Activated CD4-positive, alpha-beta T cell treated with anti-CD3 and anti-CD28 coated beads for 48 hours (primary cell): ENCODE measurements at regions not wholly inside any gene's neighbourhood (a gene's known extent, or its start where the extent isn't known, plus 50 kb on each side); places are given as distances from the start of the nearest gene placed in this dataset.
"Not testable (repeated sequence)": the region's sequence is repeated elsewhere in the genome, so short reads cannot be mapped to it uniquely, and the experiment has no call there.

Experiments
- DNase-seq: peaks from one replicate; pipeline ENCODE4 v3.0.0-alpha.2; 2020

DNA sequence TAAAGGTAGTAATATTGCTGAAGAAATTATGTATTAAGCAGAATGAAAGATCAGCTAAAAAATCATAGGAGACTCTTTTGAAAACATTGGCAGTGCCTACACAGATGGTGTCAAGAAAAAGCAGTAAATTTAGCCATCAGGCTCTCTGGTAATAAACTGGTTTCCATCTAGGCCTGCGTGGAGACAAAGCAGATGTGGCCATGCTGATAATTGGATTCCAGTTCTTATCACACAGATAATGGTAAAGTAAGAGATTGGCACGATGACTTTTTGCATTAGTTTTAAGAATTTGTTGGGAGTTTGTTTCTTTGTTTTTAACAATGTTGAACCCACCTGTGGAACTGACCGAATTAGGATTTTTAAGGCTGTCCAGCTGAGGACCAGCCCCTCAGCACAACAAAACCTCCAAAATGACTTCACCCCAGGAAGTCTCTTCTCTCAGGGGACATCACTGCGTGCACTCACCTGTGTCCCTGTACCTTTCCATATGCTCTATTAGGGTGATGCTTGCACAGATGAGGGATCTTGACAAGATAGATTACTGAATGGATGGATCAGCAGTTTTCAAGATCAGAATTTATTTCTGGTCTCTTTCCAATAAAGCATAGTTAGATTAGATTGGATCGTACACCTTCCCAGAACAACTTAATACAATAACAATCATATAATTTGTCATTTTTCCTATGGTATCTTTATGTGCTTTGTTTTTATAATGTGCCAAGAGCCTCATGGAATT, 69.1 kb upstream of the DNAJC10 start:
- no peak for DNase-seq

DNA sequence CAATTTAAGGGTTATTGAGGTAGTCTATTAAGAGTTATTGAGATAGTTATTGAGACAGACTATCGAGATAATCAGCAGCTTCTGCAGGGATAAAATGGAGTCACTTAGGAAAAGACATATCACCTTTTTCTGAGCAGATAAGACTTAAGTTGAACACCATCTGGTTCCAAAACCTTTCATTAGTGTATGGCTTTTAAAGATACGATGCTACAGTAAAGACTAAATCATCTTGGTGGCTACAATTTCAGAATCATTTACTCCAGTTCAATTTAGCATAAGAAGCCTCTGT, 68.6 kb upstream of the DNAJC10 start:
- DNase-seq: no peak

DNA sequence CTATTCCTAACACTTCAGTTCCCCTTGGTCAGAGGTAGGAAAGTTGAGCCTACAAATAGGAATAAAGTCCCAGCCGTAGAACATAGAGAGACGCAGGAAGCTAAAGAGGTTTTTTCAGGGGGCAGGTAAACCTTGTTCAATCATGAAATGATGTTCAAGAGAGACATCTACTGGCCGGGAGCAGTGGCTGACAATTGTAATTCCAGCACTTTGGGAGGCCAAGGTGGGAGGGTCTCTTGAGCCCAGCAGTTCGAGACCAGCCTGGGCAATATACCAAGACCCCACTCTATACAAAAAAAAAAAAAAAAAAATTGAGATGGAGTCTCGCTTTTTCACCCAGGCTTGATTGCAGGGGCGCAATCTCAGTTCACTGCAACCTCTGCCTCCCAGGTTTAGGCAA, 66.7 kb upstream of the DNAJC10 start:
- peak; percentile 4 for DNase-seq

DNA sequence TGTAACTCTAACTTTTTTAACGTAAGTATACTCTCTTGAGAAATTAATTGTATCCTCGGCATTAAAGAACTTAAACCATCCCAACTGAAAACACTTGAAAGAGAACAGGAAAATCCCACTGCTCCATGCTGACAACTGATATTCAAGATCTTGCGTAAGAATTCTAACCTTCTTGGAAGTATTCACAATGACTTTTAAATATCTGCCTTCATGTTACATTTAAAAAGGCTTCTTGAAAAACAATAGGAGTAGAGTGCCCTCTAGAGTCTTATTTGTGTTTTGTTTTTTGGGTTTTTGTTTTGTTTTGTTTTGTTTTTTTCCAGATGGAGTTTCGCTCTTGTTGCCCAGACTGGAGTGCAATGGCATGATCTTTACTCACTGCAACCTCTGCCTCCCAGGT, 65.4 kb upstream of the DNAJC10 start:
- no peak for DNase-seq

DNA sequence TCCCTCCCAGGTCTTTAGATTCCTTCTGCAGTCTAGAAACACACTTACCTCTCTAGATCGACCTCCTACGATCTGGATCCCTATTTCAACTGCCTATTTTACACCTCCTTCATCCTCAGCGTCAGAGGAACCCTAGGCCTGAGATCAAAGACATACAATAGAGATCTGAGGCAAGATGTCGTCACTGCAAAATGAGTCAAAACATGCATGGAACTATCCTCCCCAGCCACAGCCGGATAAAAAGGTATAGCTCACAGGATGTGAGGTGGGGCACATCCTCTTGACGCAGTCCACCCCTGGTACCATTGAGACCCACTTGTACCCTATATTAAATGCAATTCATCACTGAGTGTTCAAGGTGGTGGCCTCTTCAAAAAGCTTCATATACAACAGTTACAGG, 63.7 kb upstream of the DNAJC10 start:
- peak; percentile 20 for DNase-seq

DNA sequence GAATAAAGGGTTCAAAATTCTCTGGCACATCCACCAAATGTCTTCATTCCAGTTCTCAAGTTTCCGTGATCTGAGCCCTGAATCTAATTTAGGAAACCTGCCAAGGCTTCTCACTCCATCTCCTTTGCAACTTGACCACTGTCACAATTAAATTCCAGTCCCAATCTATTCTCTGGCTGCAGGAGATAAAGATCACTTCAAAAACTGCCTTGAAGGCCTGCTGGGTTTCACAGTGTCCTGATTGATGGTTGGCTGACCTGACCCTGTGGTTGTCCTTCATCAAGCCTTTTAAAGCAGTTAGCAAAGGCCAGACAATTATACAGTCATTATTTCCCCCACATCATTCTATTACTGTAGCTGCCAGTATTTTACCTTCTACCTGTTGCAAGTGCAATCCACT, 60.3 kb upstream of the DNAJC10 start:
- DNase-seq: no peak

DNA sequence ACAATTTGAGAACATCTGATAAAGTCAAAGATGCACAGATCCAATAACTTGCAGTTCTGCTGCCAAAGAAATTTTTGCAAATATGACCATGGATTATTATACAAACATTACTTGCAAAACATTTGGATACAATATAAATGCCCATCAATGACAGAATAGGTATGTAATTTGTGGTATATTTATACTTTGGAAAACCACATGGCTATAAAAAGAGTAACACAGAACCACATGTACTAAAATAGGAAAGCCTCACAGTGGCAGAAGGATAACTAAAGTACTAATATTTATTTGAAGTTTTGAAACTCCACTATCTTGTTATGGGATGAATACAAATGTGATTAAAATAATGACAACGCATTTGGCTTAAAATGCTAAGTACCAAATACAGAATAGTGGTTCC, 51.8 kb upstream of the DNAJC10 start:
- no peak for DNase-seq

DNA sequence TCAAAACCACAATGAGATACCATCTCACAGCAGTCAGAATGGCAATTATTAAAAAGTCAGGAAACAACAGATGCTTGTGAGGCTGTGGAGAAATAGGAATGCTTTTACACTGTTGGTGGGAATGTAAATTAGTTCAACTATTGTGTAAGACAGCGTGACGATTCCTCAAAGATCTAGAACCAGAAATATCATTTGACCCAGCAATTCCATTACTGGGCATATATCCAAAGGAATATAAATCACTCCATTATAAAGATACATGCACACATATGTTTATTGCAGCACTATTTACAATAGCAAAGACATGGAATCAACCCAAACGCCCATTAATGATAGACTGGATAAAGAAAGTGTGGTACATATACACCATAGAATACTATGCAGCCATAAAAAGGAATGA, 50.6 kb upstream of the DNAJC10 start:
- not testable (repeated sequence) for DNase-seq
